Panc1 (cell line): ENCODE measurements at regions not wholly inside any gene's neighbourhood (a gene's known extent, or its start where the extent isn't known, plus 50 kb on each side); places are given as distances from the start of the nearest gene placed in this dataset.

Source experiments
- ATAC-seq: fragments of 200-7000 bp; cut with Tn5 transposase; 2 replicates; pipeline ENCODE4 v1.9.1; 2020; ENCODE audit warnings: mild to moderate bottlenecking, moderate library complexity
- BruUV-seq: library from RNA; stranded (reverse); fragments of 400-500 nt; replicated peaks from 2 replicates; lab custom pipeline; 2021; lab: Mats Ljungman, UMichigan
- CTCF ChIA-PET: fragments of 300-600 bp; sonication (Branson Sonifier 250); formaldehyde crosslinking; loops from one replicate; lab custom pipeline; 2022; ENCODE audit warnings: antibody characterized with exemption; lab: Charles Lee
- POLR2A ChIA-PET: fragments of 300-600 bp; sonication (Branson Sonifier 250); formaldehyde crosslinking; loops from one replicate; lab custom pipeline; 2022; ENCODE audit warnings: antibody characterized with exemption; lab: Charles Lee
- DNase-seq: peaks from one replicate; pipeline ENCODE4 v3.0.0-alpha.2; 2010; ENCODE audit warnings: low read depth, low spot score
- H3K27ac ChIP-seq: 2 replicates; pipeline ENCODE4 v1.5.1; 2011; ENCODE audit warnings: mild to moderate bottlenecking, low read length, inconsistent platforms
- H3K27me3 ChIP-seq: fragments of 200-500 bp; sonication (Bioruptor generic); 2 replicates; pipeline ENCODE4 v1.6.0; 2014; ENCODE audit warnings: low read length, inconsistent platforms; ENCODE audit not compliant: control insufficient read depth, insufficient read depth
- H3K36me3 ChIP-seq: fragments of 200-500 bp; sonication (Bioruptor generic); 2 replicates; pipeline ENCODE4 v1.5.1; 2014; ENCODE audit warnings: inconsistent platforms, mild to moderate bottlenecking, low read length, moderate library complexity; ENCODE audit not compliant: control insufficient read depth, insufficient read depth
- H3K4me1 ChIP-seq: 2 replicates; pipeline ENCODE4 v1.5.1; 2011; ENCODE audit warnings: inconsistent platforms, mild to moderate bottlenecking, low read length, moderate library complexity; ENCODE audit not compliant: control insufficient read depth, insufficient read depth
- H3K4me3 ChIP-seq, 2 experiments: 2 replicates each; pipeline ENCODE4 v1.5.1; 2011 to 2012; ENCODE audit warnings: low read depth in 2 of 2, low read length in 2 of 2, mild to moderate bottlenecking in 2 of 2, inconsistent platforms in 1 of 2, moderate library complexity in 1 of 2
- H3K9me3 ChIP-seq: fragments of 200-500 bp; sonication (Bioruptor generic); 2 replicates; pipeline ENCODE4 v1.5.1; 2014; ENCODE audit warnings: low read depth, mild to moderate bottlenecking, inconsistent platforms, low read length, moderate library complexity; ENCODE audit not compliant: control insufficient read depth, insufficient read depth
- POLR2AphosphoS5 ChIP-seq: IDR thresholded peaks from 2 replicates; pipeline ENCODE4 v1.6.1; 2012; ENCODE audit warnings: mild to moderate bottlenecking, low read depth, low read length, moderate library complexity
- SIN3A ChIP-seq: IDR thresholded peaks from 2 replicates; pipeline ENCODE4 v1.6.1; 2012; ENCODE audit warnings: low read depth, mild to moderate bottlenecking, low read length, moderate library complexity, borderline replicate concordance; ENCODE audit not compliant: insufficient read depth
- TCF7L2 ChIP-seq: IDR thresholded peaks from 2 replicates; pipeline ENCODE4 v1.6.1; 2011; ENCODE audit warnings: mild to moderate bottlenecking, low read depth, low read length, inconsistent platforms
- in situ Hi-C: cut with HindIII; loops from 2 replicates; pipeline ENCODE4 v1.10.0; 2016; ENCODE audit warnings: low sequenced_read_pairs, low pct_unique_long_range_greater_than_20kb
- intact Hi-C: fragments of 100-400 bp; cut with micrococcal nuclease; formaldehyde crosslinking; loops from one replicate; pipeline ENCODE4 v1.10.0; 2022; ENCODE audit not compliant: unreplicated experiment
- TF ChIP-seq, protein P1 (sequence below), 2 experiments: IDR thresholded peaks; 2 replicates each; pipeline ENCODE4 v1.6.1; 2011 to 2012; ENCODE audit warnings: low read depth in 2 of 2, control low read depth in 1 of 2, low read length in 1 of 2, mild to moderate bottlenecking in 1 of 2, moderate library complexity in 1 of 2; ENCODE audit not compliant: insufficient read depth in 1 of 2
- TF ChIP-seq, protein P2 (sequence below): fragments of 450-650 bp; IDR thresholded peaks from 2 replicates; pipeline ENCODE4 v1.5.1; 2017; ENCODE audit warnings: mild to moderate bottlenecking

DNA sequence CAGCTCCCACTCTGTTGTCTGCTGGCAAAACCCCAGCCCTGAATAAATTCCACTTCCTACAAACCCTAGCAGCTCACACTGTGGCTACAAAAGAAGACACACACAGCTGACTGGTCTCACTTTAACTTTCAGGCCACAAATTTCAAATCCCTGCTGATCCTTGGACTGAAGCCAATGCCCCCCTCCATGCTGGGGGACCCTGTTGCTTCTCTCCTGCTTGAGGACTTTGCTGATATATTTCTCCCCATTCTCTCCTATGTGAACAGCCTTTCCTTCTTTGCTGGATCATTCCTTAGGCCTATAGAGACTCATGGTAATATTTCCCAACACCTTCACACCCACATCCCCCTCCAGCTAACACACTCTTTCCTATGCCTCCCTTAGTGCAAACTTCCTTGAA lies 79.6 kb upstream of the ADRA1B start:
- CTCF ChIA-PET: no interaction called here
- Histone ChIP-seq H3K9me3 (no peaks in the 10 kb centered on the region), H3K4me1 (no peaks in the 10 kb centered on the region), H3K27ac (no peak overlapping the region), H3K27me3 (no peaks in the 10 kb centered on the region), H3K4me3 (no peak overlapping the region), H3K36me3 (no peaks in the 10 kb centered on the region)
- DNase-seq: no peak
- TF ChIP-seq, protein P1, sequence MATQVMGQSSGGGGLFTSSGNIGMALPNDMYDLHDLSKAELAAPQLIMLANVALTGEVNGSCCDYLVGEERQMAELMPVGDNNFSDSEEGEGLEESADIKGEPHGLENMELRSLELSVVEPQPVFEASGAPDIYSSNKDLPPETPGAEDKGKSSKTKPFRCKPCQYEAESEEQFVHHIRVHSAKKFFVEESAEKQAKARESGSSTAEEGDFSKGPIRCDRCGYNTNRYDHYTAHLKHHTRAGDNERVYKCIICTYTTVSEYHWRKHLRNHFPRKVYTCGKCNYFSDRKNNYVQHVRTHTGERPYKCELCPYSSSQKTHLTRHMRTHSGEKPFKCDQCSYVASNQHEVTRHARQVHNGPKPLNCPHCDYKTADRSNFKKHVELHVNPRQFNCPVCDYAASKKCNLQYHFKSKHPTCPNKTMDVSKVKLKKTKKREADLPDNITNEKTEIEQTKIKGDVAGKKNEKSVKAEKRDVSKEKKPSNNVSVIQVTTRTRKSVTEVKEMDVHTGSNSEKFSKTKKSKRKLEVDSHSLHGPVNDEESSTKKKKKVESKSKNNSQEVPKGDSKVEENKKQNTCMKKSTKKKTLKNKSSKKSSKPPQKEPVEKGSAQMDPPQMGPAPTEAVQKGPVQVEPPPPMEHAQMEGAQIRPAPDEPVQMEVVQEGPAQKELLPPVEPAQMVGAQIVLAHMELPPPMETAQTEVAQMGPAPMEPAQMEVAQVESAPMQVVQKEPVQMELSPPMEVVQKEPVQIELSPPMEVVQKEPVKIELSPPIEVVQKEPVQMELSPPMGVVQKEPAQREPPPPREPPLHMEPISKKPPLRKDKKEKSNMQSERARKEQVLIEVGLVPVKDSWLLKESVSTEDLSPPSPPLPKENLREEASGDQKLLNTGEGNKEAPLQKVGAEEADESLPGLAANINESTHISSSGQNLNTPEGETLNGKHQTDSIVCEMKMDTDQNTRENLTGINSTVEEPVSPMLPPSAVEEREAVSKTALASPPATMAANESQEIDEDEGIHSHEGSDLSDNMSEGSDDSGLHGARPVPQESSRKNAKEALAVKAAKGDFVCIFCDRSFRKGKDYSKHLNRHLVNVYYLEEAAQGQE (IDR thresholded peaks at IDR 0.05; ENCODE audit: insufficient read depth in 1 of 2, low read depth in 2 of 2, low read length in 1 of 2): no peak
- TF ChIP-seq POLR2AphosphoS5 (no peak), SIN3A (no peak), TCF7L2 (no peak)
- TF ChIP-seq, protein P2, sequence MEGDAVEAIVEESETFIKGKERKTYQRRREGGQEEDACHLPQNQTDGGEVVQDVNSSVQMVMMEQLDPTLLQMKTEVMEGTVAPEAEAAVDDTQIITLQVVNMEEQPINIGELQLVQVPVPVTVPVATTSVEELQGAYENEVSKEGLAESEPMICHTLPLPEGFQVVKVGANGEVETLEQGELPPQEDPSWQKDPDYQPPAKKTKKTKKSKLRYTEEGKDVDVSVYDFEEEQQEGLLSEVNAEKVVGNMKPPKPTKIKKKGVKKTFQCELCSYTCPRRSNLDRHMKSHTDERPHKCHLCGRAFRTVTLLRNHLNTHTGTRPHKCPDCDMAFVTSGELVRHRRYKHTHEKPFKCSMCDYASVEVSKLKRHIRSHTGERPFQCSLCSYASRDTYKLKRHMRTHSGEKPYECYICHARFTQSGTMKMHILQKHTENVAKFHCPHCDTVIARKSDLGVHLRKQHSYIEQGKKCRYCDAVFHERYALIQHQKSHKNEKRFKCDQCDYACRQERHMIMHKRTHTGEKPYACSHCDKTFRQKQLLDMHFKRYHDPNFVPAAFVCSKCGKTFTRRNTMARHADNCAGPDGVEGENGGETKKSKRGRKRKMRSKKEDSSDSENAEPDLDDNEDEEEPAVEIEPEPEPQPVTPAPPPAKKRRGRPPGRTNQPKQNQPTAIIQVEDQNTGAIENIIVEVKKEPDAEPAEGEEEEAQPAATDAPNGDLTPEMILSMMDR: no peak
- in situ Hi-C loops: no loop called here
- intact Hi-C loops: no loop called here
- POLR2A ChIA-PET: no interaction called here
- no TSS peak for BruUV-seq
- no peak for ATAC-seq

DNA sequence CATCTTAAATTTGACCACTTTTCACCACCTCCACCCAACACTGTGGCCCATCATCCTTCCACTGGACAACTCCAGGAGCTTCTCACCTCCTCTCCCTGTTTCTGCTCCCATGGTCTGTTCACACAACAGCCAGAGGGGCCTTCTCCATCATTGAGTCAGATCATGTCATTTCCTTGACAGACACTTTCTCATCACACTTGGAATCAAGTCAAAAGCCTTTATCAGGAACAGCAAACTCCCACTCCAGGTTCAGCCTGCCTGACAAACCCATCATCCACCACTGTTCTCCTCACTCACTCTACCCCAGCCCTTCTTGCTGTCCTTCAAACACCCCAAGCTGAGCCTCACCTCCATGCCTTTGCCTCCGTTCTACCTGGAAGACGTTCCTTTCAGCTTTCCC lies 78.4 kb upstream of the ADRA1B start:
- no peak for ATAC-seq

More for the DNA sequence above, 78.4 kb upstream of the ADRA1B start:
- Histone ChIP-seq H3K9me3 (no peaks in the 10 kb centered on the region), H3K27ac (no peak overlapping the region), H3K4me1 (no peaks in the 10 kb centered on the region), H3K27me3 (no peaks in the 10 kb centered on the region), H3K4me3 (no peak overlapping the region), H3K36me3 (no peaks in the 10 kb centered on the region)
- no TSS peak for BruUV-seq
- TF ChIP-seq, protein P1 (IDR thresholded peaks at IDR 0.05; ENCODE audit: insufficient read depth in 1 of 2, low read depth in 2 of 2, low read length in 1 of 2): no peak
- TF ChIP-seq TCF7L2 (no peak), POLR2AphosphoS5 (no peak), SIN3A (no peak)
- TF ChIP-seq, protein P2: no peak
- ChIA-PET CTCF (no interaction called here), POLR2A (no interaction called here)
- in situ Hi-C loops (no loop called here), intact Hi-C loops (no loop called here)
- no peak for DNase-seq
